ENCODE measurements at regions not wholly inside any gene's neighbourhood (a gene's known extent, or its start where the extent isn't known, plus 50 kb on each side); places are given as distances from the start of the nearest gene placed in this dataset.

DNA sequence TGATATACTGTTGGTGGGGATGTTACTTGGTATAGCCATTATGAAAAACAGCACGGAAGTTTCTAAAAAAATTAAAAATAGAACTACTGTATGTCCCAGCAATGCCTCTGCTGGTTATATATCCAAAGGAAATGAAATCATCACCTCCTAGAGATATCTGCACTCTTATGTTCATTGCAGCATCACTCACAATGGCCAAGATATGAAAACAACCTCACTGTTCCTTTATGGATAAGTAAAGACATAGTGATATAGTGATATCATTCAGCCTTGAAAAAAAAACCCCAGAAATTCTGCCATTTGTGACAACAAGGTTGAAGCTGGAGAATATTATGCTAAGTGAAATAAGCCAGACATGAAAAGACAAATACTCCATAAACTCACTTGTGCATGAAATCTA lies 543.8 kb upstream of the SLIT2 start:
- no peak for DNase-seq
- H3K36me3 ChIP-seq (ENCODE audit: control insufficient read depth, insufficient read depth, low read length): no peaks in the 10 kb centered on the region
- ChIA-PET CTCF (no interaction called here), POLR2A (no interaction called here)
- intact Hi-C loops (cut with micrococcal nuclease; ENCODE audit: unreplicated experiment): no loop called here
- Mint-ChIP-seq H3K9me3 (ENCODE audit: unreplicated experiment) (no peaks in the 10 kb centered on the region), H3K4me1 (ENCODE audit: low read depth, unreplicated experiment) (no peaks in the 10 kb centered on the region), H3K36me3 (ENCODE audit: insufficient read depth, unreplicated experiment) (no peaks in the 10 kb centered on the region), H3K27me3 (ENCODE audit: insufficient read depth, unreplicated experiment) (peaks cover 2% of the 10 kb centered on the region), H3K27ac (ENCODE audit: unreplicated experiment) (no peak overlapping the region), H3K4me3 (ENCODE audit: unreplicated experiment) (no peak overlapping the region)
- H3K27me3 ChIP-seq (replicated peaks; ENCODE audit: control insufficient read depth, insufficient read depth, low read length): no peaks in the 10 kb centered on the region
- no peak overlapping the region for H3K4me3 ChIP-seq (ENCODE audit: low read depth, low read length)
- BruUV-seq (replicated peaks): no TSS peak
- TF ChIP-seq, protein P1, sequence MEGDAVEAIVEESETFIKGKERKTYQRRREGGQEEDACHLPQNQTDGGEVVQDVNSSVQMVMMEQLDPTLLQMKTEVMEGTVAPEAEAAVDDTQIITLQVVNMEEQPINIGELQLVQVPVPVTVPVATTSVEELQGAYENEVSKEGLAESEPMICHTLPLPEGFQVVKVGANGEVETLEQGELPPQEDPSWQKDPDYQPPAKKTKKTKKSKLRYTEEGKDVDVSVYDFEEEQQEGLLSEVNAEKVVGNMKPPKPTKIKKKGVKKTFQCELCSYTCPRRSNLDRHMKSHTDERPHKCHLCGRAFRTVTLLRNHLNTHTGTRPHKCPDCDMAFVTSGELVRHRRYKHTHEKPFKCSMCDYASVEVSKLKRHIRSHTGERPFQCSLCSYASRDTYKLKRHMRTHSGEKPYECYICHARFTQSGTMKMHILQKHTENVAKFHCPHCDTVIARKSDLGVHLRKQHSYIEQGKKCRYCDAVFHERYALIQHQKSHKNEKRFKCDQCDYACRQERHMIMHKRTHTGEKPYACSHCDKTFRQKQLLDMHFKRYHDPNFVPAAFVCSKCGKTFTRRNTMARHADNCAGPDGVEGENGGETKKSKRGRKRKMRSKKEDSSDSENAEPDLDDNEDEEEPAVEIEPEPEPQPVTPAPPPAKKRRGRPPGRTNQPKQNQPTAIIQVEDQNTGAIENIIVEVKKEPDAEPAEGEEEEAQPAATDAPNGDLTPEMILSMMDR (IDR thresholded peaks at IDR 0.05; ENCODE audit: insufficient read depth in 1 of 2, low read depth in 1 of 2, low read length in 1 of 2, severe bottlenecking in 1 of 2, unreplicated experiment in 1 of 2): no peak
- no peaks in the 10 kb centered on the region for H3K9me3 ChIP-seq
- H3K4me1 ChIP-seq: no peaks in the 10 kb centered on the region

DNA sequence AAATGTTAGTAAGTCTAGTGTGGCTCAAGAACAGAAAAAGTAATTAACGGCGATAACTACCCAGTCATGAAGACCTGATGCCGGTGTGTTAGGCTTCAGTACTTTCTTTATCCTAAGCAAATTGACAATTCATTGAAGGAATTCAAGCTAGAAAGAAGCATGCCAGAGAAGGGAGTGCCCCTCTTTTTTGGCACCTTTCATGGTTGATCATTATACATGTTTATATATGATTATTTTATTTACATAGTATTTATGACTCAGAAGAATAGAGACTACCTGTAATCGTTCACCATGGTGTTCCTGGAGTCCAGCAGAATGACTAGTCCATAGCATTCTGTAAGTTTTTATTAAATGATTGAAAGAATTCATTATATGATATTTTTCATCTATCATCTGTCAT lies 548.3 kb upstream of the SLIT2 start:
- no peaks in the 10 kb centered on the region for H3K9me3 ChIP-seq
- H3K27me3 ChIP-seq (replicated peaks; ENCODE audit: control insufficient read depth, insufficient read depth, low read length): no peaks in the 10 kb centered on the region
- TF ChIP-seq, protein P1 (IDR thresholded peaks at IDR 0.05; ENCODE audit: insufficient read depth in 1 of 2, low read depth in 1 of 2, low read length in 1 of 2, severe bottlenecking in 1 of 2, unreplicated experiment in 1 of 2): no peak
- H3K36me3 ChIP-seq (ENCODE audit: control insufficient read depth, insufficient read depth, low read length): no peaks in the 10 kb centered on the region
- BruUV-seq (replicated peaks): no TSS peak
- Mint-ChIP-seq H3K36me3 (ENCODE audit: insufficient read depth, unreplicated experiment) (no peaks in the 10 kb centered on the region), H3K9me3 (ENCODE audit: unreplicated experiment) (no peaks in the 10 kb centered on the region), H3K27ac (ENCODE audit: unreplicated experiment) (no peak overlapping the region), H3K4me1 (ENCODE audit: low read depth, unreplicated experiment) (no peaks in the 10 kb centered on the region), H3K4me3 (ENCODE audit: unreplicated experiment) (no peak overlapping the region), H3K27me3 (ENCODE audit: insufficient read depth, unreplicated experiment) (no peaks in the 10 kb centered on the region)
- no peak for DNase-seq
- ChIA-PET CTCF (no interaction called here), POLR2A (no interaction called here)
- no peaks in the 10 kb centered on the region for H3K4me1 ChIP-seq
- no peak overlapping the region for H3K4me3 ChIP-seq (ENCODE audit: low read depth, low read length)
- intact Hi-C loops (cut with micrococcal nuclease; ENCODE audit: unreplicated experiment): no loop called here

DNA sequence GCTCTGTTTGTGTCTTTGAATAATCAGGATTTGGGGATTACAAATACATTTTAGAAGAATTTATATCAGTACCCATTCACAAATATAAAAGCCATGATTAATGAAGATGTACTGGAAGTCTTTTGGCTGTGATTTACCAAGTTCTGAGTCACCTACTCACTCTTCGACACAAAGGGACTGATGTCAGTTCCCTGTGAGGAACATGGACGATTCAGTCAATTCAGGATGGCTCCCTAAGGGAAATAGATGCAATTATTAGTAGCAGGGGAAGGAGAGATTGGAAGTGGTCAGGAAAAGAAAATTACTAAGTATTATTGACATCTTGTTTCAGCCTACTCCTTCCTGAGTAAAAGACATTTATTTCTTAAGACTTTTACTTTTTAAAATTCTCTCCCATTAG lies 550.7 kb upstream of the SLIT2 start:
- Mint-ChIP-seq H3K27ac (ENCODE audit: unreplicated experiment) (no peak overlapping the region), H3K4me3 (ENCODE audit: unreplicated experiment) (no peak overlapping the region), H3K9me3 (ENCODE audit: unreplicated experiment) (no peaks in the 10 kb centered on the region), H3K4me1 (ENCODE audit: low read depth, unreplicated experiment) (no peaks in the 10 kb centered on the region), H3K27me3 (ENCODE audit: insufficient read depth, unreplicated experiment) (no peaks in the 10 kb centered on the region), H3K36me3 (ENCODE audit: insufficient read depth, unreplicated experiment) (no peaks in the 10 kb centered on the region)
- no peak overlapping the region for H3K4me3 ChIP-seq (ENCODE audit: low read depth, low read length)
- ChIA-PET CTCF (no interaction called here), POLR2A (interaction anchor here (0.5 kb wide), 1 partner anchor 16 kb away, joined by 3 read pairs; no protein-coding TSS in a partner anchor)
- no peaks in the 10 kb centered on the region for H3K4me1 ChIP-seq
- DNase-seq: no peak
- intact Hi-C loops (cut with micrococcal nuclease; ENCODE audit: unreplicated experiment): no loop called here
- TF ChIP-seq, protein P1 (IDR thresholded peaks at IDR 0.05; ENCODE audit: insufficient read depth in 1 of 2, low read depth in 1 of 2, low read length in 1 of 2, severe bottlenecking in 1 of 2, unreplicated experiment in 1 of 2): no peak
- H3K9me3 ChIP-seq: no peaks in the 10 kb centered on the region
- H3K36me3 ChIP-seq (ENCODE audit: control insufficient read depth, insufficient read depth, low read length): no peaks in the 10 kb centered on the region
- BruUV-seq (replicated peaks): no TSS peak
- H3K27me3 ChIP-seq (replicated peaks; ENCODE audit: control insufficient read depth, insufficient read depth, low read length): no peaks in the 10 kb centered on the region

Data from Caco-2 (cell line).